ENCODE measurements at regions not wholly inside any gene's neighbourhood (a gene's known extent, or its start where the extent isn't known, plus 50 kb on each side); places are given as distances from the start of the nearest gene placed in this dataset.

- DNase-seq = no peak
- H3K36me3 ChIP-seq = no peaks in the 10 kb centered on the region
- H3K9me3 ChIP-seq = no peaks in the 10 kb centered on the region
- no peaks in the 10 kb centered on the region for H3K4me1 ChIP-seq
- H3K4me3 ChIP-seq = no peak overlapping the region
- no peaks in the 10 kb centered on the region for H3K27me3 ChIP-seq
- H3K27ac ChIP-seq = no peak overlapping the region
- intact Hi-C loops (cut with DNase I) = no loop called here
- TF ChIP-seq EP300 (IDR thresholded peaks at IDR 0.05) (no peak), POLR2A (IDR thresholded peaks at IDR 0.05) (no peak), POLR2AphosphoS5 (IDR thresholded peaks at IDR 0.05) (no peak), CTCF (IDR thresholded peaks at IDR 0.05) (no peak)
- 90 to 91% methylated on average over 2 of the region's 2 CpGs for WGBS, 2 donors
These were observed 1359.7 kb downstream of the FAM181B start for GRCh38 chr11:81373986-81374385.

DNA sequence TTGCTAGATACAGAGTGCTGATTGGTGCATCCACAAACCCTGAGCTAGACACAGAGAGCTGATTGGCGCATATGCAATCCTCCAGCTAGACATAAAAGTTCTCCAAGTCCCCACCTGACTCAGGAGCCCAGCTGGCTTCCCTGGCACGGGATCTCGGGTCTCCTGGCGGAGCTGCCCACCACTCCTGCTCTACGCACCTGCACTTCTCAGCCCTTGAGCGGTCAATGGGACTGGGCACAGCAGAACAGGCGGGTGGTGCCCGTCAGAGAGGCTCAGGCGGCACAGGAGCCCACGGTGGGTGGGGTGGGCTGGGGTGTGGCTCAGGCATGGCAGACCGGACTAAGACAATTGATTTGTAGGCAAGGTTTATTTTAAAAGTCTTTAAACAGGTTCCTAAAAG, 1365.5 kb downstream of the FAM181B start:
- no peaks in the 10 kb centered on the region for H3K27me3 ChIP-seq
- H3K4me1 ChIP-seq = no peaks in the 10 kb centered on the region
- no peaks in the 10 kb centered on the region for H3K36me3 ChIP-seq
- 89 to 92% methylated on average over 11 of the region's 11 CpGs for WGBS, 2 donors
- intact Hi-C loops (cut with DNase I) = no loop called here
- TF ChIP-seq POLR2A (IDR thresholded peaks at IDR 0.05) (no peak), CTCF (IDR thresholded peaks at IDR 0.05) (no peak), EP300 (IDR thresholded peaks at IDR 0.05) (no peak), POLR2AphosphoS5 (IDR thresholded peaks at IDR 0.05) (no peak)
- H3K9me3 ChIP-seq = no peaks in the 10 kb centered on the region
- DNase-seq = peak; percentile 57
- H3K27ac ChIP-seq = no peak overlapping the region
- H3K4me3 ChIP-seq = no peak overlapping the region

DNA sequence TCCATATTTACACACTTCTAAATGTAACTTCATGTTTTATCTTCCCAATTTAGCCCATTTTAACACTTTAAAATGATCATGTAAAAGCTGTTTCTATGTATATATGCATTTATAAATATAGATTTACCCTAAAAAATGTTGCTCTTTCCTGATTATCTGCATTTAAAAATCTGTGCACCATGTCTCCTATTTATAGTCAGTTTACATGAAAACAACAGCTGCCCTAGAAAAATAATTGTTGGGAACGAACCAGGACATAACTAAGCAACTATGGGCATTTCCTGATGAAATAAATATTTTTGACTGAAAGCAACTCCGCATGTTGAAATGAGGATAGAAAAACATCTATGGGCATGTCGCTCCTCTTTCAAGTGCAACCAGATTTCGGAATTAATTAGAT, 1368.2 kb downstream of the FAM181B start:
- no peak overlapping the region for H3K4me3 ChIP-seq
- no peak overlapping the region for H3K27ac ChIP-seq
- no peaks in the 10 kb centered on the region for H3K36me3 ChIP-seq
- no peaks in the 10 kb centered on the region for H3K9me3 ChIP-seq
- WGBS, 2 donors = 89 to 94% methylated on average over 4 of the region's 4 CpGs
- intact Hi-C loops (cut with DNase I) = no loop called here
- H3K4me1 ChIP-seq = no peaks in the 10 kb centered on the region
- H3K27me3 ChIP-seq = no peaks in the 10 kb centered on the region
- no peak for DNase-seq
- TF ChIP-seq POLR2AphosphoS5 (IDR thresholded peaks at IDR 0.05) = no peak
- TF ChIP-seq POLR2A (IDR thresholded peaks at IDR 0.05) = no peak
- TF ChIP-seq EP300 (IDR thresholded peaks at IDR 0.05) = no peak
- TF ChIP-seq CTCF (IDR thresholded peaks at IDR 0.05) = no peak

- intact Hi-C loops (cut with DNase I) = no loop called here
- Histone ChIP-seq H3K36me3 (no peaks in the 10 kb centered on the region), H3K9me3 (no peaks in the 10 kb centered on the region), H3K27me3 (no peaks in the 10 kb centered on the region), H3K4me1 (no peaks in the 10 kb centered on the region), H3K27ac (no peak overlapping the region), H3K4me3 (no peak overlapping the region)
- TF ChIP-seq POLR2AphosphoS5 (IDR thresholded peaks at IDR 0.05) = no peak
- no peak for TF ChIP-seq CTCF (IDR thresholded peaks at IDR 0.05)
- TF ChIP-seq EP300 (IDR thresholded peaks at IDR 0.05) = no peak
- TF ChIP-seq POLR2A (IDR thresholded peaks at IDR 0.05) = no peak
- no peak for DNase-seq
- WGBS, 2 donors = 83 to 86% methylated on average over 6 of the region's 6 CpGs
These were observed 1374.2 kb downstream of the FAM181B start for GRCh38 chr11:81359476-81359875.

DNA sequence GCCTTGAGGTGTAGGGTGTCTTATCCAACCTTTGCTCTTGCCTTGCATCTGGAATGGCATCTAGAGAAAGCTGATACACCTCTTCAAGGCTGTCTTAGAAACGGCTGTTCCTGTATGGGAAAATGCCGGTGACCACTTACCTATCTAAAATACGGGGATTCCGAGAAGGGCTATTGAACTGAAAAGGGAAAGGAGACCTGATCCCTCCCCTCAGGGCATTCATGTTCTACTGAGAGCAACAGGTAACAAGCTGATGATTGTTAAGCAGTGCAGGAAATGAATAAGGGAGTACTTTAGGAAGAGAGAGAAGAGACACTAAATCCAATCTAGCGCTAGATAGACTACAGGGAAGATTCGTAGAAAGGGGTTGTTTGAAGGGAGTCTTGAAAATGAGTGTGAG, 1388.1 kb downstream of the FAM181B start:
- no peak overlapping the region for H3K4me3 ChIP-seq
- intact Hi-C loops (cut with DNase I) = no loop called here
- no peaks in the 10 kb centered on the region for H3K9me3 ChIP-seq
- H3K27me3 ChIP-seq = no peaks in the 10 kb centered on the region
- no peaks in the 10 kb centered on the region for H3K36me3 ChIP-seq
- no peak for TF ChIP-seq EP300 (IDR thresholded peaks at IDR 0.05)
- no peak for TF ChIP-seq CTCF (IDR thresholded peaks at IDR 0.05)
- no peak for TF ChIP-seq POLR2AphosphoS5 (IDR thresholded peaks at IDR 0.05)
- TF ChIP-seq POLR2A (IDR thresholded peaks at IDR 0.05) = no peak
- no peak for DNase-seq
- WGBS, 2 donors = 67 to 86% methylated on average over 6 of the region's 6 CpGs
- H3K4me1 ChIP-seq = no peaks in the 10 kb centered on the region
- no peak overlapping the region for H3K27ac ChIP-seq

Measured in sigmoid colon (tissue), 6 donors.